Right lobe of liver (tissue), 6 donors: ENCODE measurements at regions not wholly inside any gene's neighbourhood (a gene's known extent, or its start where the extent isn't known, plus 50 kb on each side); places are given as distances from the start of the nearest gene placed in this dataset.

ENCODE experiments used
- ATAC-seq, 4 donors: fragments of 200-7000 bp; cut with Tn5 transposase; one replicate each; pipeline ENCODE4 v1.9.1; 2020; ENCODE audit warnings: mild to moderate bottlenecking in 4 of 4, moderate library complexity in 4 of 4
- DNase-seq, 3 donors: peaks; one replicate each; pipeline ENCODE4 v3.0.0-alpha.2; 2020
- H3K27ac ChIP-seq, 3 donors: fragments of 200-600 bp; one replicate each; pipeline ENCODE4 v1.8.0; 2022
- H3K27me3 ChIP-seq, 2 donors: fragments of 200-600 bp; one replicate each; pipeline ENCODE4 v1.8.0; 2022
- H3K36me3 ChIP-seq, 4 donors: fragments of 200-600 bp; sonication (generic) in 1 of 4; one replicate each; pipeline versions ENCODE4 v1.5.1 to v1.8.0; 2017 to 2022; ENCODE audit warnings: control low read depth in 1 of 4
- H3K4me1 ChIP-seq, 4 donors: fragments of 200-600 bp; sonication (generic) in 1 of 4; one replicate each; pipeline versions ENCODE4 v1.5.1 to v1.8.0; 2017 to 2022; ENCODE audit warnings: control low read depth in 1 of 4
- H3K4me3 ChIP-seq, 3 donors: fragments of 200-600 bp; one replicate each; pipeline ENCODE4 v1.8.0; 2022
- H3K9me3 ChIP-seq, 4 donors: fragments of 200-600 bp; sonication (generic) in 1 of 4; one replicate each; pipeline versions ENCODE4 v1.5.1 to v1.8.0; 2017 to 2022; ENCODE audit warnings: control low read depth in 1 of 4
- POLR2A ChIP-seq: fragments of 450-650 bp; IDR thresholded peaks from one replicate; pipeline ENCODE4 v1.6.1; 2017; ENCODE audit warnings: antibody characterized with exemption, mild to moderate bottlenecking
- WGBS: methylation state at CpG from one replicate; pipeline ENCODE4 v1.1.6; 2018; ENCODE audit warnings: low coverage, low lambda C conversion rate; ENCODE audit not compliant: insufficient coverage; ENCODE audit errors: missing lambda C conversion rate; 5-methylcytosine and 5-hydroxymethylcytosine counted together
- intact Hi-C, 2 donors: fragments of 100-400 bp; cut with DNase I; formaldehyde crosslinking; loops; one replicate each; pipeline versions ENCODE4 v1.11.2 to v1.14.1; 2022
- small RNA-seq, 2 experiments: library from RNA; depleted of rRNA; stranded (forward); fragments of <200 nt; gene quantifications; one replicate each; pipeline ENCODE3, GENCODE V24; 2016
- TF ChIP-seq, protein P1 (sequence below), 4 donors: fragments of 200-600 bp in 3 of 4; fragments of 450-650 bp in 1 of 4; IDR thresholded peaks; one replicate each; pipeline versions ENCODE4 v1.5.1 to v1.8.0; 2016 to 2022; ENCODE audit warnings: antibody characterized with exemption in 4 of 4, mild to moderate bottlenecking in 2 of 4
- donor health status: DM: no; HTN: yes; CAD: no.
- donor health status: DM: no; HTN: no; CAD: no.
- donor health status: DM: no; HTN: no; CAD: no.
- donor health status: DM: no; HTN: yes; CAD: no.
- donor health status: DM: no; HTN: yes; CAD: no.

DNA sequence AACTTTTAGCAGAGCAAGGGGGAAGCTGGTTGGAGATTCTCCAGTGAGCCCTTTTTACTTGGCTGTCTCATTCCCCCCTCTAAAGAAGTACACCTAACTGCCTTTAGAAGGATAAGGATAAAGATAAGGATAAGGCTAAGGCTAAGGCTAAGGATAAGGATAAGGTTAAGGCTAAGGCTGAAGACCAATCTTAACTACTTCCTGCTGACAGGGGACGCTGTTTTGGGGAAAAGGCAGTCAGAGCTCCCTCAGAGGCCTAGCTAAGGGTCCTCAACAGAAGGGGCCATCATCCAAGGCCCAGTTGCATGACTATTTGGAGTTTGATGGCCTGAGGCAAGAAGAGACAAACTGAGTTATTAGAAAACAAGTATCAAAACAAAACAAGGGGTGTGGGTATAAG lies 94.3 kb upstream of the ARPP21 start:
- H3K4me3 ChIP-seq, result no peak overlapping the region
- ATAC-seq, result no peak
- H3K36me3 ChIP-seq, result no peaks in the 10 kb centered on the region
- intact Hi-C loops, result no loop called here
- DNase-seq, result no peak
- H3K27me3 ChIP-seq, result no peaks in the 10 kb centered on the region
- no peak overlapping the region for H3K27ac ChIP-seq
- TF ChIP-seq POLR2A, result no peak
- TF ChIP-seq, protein P1, sequence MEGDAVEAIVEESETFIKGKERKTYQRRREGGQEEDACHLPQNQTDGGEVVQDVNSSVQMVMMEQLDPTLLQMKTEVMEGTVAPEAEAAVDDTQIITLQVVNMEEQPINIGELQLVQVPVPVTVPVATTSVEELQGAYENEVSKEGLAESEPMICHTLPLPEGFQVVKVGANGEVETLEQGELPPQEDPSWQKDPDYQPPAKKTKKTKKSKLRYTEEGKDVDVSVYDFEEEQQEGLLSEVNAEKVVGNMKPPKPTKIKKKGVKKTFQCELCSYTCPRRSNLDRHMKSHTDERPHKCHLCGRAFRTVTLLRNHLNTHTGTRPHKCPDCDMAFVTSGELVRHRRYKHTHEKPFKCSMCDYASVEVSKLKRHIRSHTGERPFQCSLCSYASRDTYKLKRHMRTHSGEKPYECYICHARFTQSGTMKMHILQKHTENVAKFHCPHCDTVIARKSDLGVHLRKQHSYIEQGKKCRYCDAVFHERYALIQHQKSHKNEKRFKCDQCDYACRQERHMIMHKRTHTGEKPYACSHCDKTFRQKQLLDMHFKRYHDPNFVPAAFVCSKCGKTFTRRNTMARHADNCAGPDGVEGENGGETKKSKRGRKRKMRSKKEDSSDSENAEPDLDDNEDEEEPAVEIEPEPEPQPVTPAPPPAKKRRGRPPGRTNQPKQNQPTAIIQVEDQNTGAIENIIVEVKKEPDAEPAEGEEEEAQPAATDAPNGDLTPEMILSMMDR (IDR thresholded peaks at IDR 0.05), result no peak
- no peaks in the 10 kb centered on the region for H3K4me1 ChIP-seq
- H3K9me3 ChIP-seq, result no peaks in the 10 kb centered on the region
- 70% methylated on average over 1 of the region's 1 CpG for WGBS

DNA sequence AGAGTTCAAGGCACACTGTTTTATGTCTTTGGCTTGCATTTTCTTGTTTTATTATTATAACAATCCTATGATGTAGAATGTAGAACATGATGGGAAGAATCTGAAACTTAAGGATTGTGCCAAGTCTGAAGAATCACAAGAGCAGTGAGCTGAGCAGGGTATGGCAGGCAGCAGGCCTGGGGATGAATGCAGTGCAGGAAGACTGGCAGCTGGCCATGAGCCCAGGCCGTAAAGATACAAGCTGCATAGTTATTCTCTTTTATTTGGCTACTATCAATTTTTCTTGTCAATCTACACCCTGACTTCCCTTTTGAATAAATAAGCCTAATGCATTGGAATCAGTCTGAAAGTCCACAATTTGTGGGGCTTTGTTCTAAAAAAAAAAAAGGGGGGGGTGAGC lies 89.6 kb upstream of the ARPP21 start:
- Histone ChIP-seq H3K27ac (no peak overlapping the region), H3K9me3 (no peaks in the 10 kb centered on the region), H3K4me1 (no peaks in the 10 kb centered on the region), H3K36me3 (no peaks in the 10 kb centered on the region), H3K27me3 (no peaks in the 10 kb centered on the region), H3K4me3 (no peak overlapping the region)
- TF ChIP-seq, protein P1 (IDR thresholded peaks at IDR 0.05), result no peak
- TF ChIP-seq POLR2A, result no peak
- 31% methylated on average over 1 of the region's 1 CpG for WGBS
- ATAC-seq, result no peak
- intact Hi-C loops, result no loop called here
- no peak for DNase-seq

GRCh38 chr3:35562141-35562540 lies 77.2 kb upstream of the ARPP21 start:
- Histone ChIP-seq H3K4me1 (no peaks in the 10 kb centered on the region), H3K9me3 (no peaks in the 10 kb centered on the region), H3K27me3 (no peaks in the 10 kb centered on the region), H3K27ac (no peak overlapping the region), H3K4me3 (no peak overlapping the region), H3K36me3 (no peaks in the 10 kb centered on the region)
- DNase-seq (no peak), ATAC-seq (no peak)
- intact Hi-C loops, result no loop called here
- no peak for TF ChIP-seq POLR2A
- TF ChIP-seq, protein P1 (IDR thresholded peaks at IDR 0.05), result no peak
- WGBS, result 94% methylated on average over 2 of the region's 2 CpGs

DNA sequence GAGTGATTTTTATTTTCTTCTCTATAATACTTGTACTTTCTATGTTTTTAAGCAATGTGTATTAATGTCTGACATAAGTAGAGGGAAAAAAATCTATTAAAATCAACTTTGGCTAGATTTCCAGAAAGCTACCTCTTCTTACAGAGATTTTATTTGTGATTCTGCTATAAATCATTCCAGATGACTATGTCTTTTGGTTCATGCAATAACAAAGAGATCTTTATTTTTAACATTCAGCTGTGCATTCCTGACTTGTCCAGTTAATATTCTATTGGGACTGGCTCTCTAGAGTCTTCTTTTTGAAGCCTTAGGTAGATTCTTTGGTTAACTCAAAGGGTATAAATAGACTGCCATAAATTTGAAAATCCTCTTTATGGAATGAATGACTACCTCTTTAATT lies 74.3 kb upstream of the ARPP21 start:
- Histone ChIP-seq H3K27ac (no peak overlapping the region), H3K4me1 (no peaks in the 10 kb centered on the region), H3K9me3 (no peaks in the 10 kb centered on the region), H3K27me3 (no peaks in the 10 kb centered on the region), H3K36me3 (no peaks in the 10 kb centered on the region), H3K4me3 (no peak overlapping the region)
- TF ChIP-seq POLR2A, result no peak
- intact Hi-C loops, result no loop called here
- no peak for ATAC-seq
- DNase-seq, result no peak

Small RNA genes in the stretch of these regions (small RNA-seq; reads per million reads assigned to genes)
- 0 reads per million in 2 experiments for gene RNU6-243P
